ENCODE measurements at regions not wholly inside any gene's neighbourhood (a gene's known extent, or its start where the extent isn't known, plus 50 kb on each side); places are given as distances from the start of the nearest gene placed in this dataset.
"Not testable (repeated sequence)": the region's sequence is repeated elsewhere in the genome, so short reads cannot be mapped to it uniquely, and the experiment has no call there.

- H3K27me3 ChIP-seq, result no peaks in the 10 kb centered on the region
- TF ChIP-seq CTCF (IDR thresholded peaks at IDR 0.05) (no peak), POLR2AphosphoS5 (IDR thresholded peaks at IDR 0.05) (no peak), POLR2A (IDR thresholded peaks at IDR 0.05) (no peak), EP300 (IDR thresholded peaks at IDR 0.05) (no peak)
- no peaks in the 10 kb centered on the region for H3K36me3 ChIP-seq
- 86 to 91% methylated on average over 5 of the region's 5 CpGs for WGBS, 2 donors
- H3K9me3 ChIP-seq, result no peaks in the 10 kb centered on the region
- H3K4me1 ChIP-seq, result no peaks in the 10 kb centered on the region
- no peak overlapping the region for H3K4me3 ChIP-seq
- no peak for DNase-seq
- H3K27ac ChIP-seq, result no peak overlapping the region
- intact Hi-C loops (cut with DNase I), result no loop called here
Observed at GRCh38 chr11:96741068-96741467, 351.3 kb downstream of the JRKL start.

GRCh38 chr11:96744697-96745096 lies 354.9 kb downstream of the JRKL start:
- no peaks in the 10 kb centered on the region for H3K4me1 ChIP-seq
- intact Hi-C loops (cut with DNase I), result no loop called here
- H3K9me3 ChIP-seq, result no peaks in the 10 kb centered on the region
- TF ChIP-seq CTCF (IDR thresholded peaks at IDR 0.05) (no peak), EP300 (IDR thresholded peaks at IDR 0.05) (no peak), POLR2AphosphoS5 (IDR thresholded peaks at IDR 0.05) (no peak), POLR2A (IDR thresholded peaks at IDR 0.05) (no peak)
- no peaks in the 10 kb centered on the region for H3K36me3 ChIP-seq
- DNase-seq, result no peak
- H3K4me3 ChIP-seq, result no peak overlapping the region
- H3K27ac ChIP-seq, result no peak overlapping the region
- no peaks in the 10 kb centered on the region for H3K27me3 ChIP-seq
- WGBS, 2 donors, result 0 to 42% methylated on average over 1 of the region's 1 CpG

GRCh38 chr11:96748639-96749370 lies 359.0 kb downstream of the JRKL start:
- no peaks in the 10 kb centered on the region for H3K9me3 ChIP-seq
- 68 to 73% methylated on average over 2 of the region's 2 CpGs for WGBS, 2 donors
- intact Hi-C loops (cut with DNase I), result no loop called here
- no peak for DNase-seq
- H3K4me3 ChIP-seq, result no peak overlapping the region
- H3K27ac ChIP-seq, result no peak overlapping the region
- H3K36me3 ChIP-seq, result no peaks in the 10 kb centered on the region
- no peaks in the 10 kb centered on the region for H3K27me3 ChIP-seq
- no peaks in the 10 kb centered on the region for H3K4me1 ChIP-seq
- no peak for TF ChIP-seq POLR2AphosphoS5 (IDR thresholded peaks at IDR 0.05)

- WGBS, 2 donors, result 89 to 95% methylated on average over 2 of the region's 2 CpGs
- H3K4me1 ChIP-seq; DNase-seq; H3K27me3 ChIP-seq; H3K36me3 ChIP-seq; H3K9me3 ChIP-seq; H3K4me3 ChIP-seq; H3K27ac ChIP-seq; intact Hi-C loops (cut with DNase I): not testable (repeated sequence)
Observed at GRCh38 chr11:96751807-96752206, 362.0 kb downstream of the JRKL start.

- H3K27me3 ChIP-seq, result no peaks in the 10 kb centered on the region
Observed at GRCh38 chr11:96752221-96752620, 362.4 kb downstream of the JRKL start.

More at GRCh38 chr11:96752221-96752620, 362.4 kb downstream of the JRKL start:
- Histone ChIP-seq H3K4me3 (no peak overlapping the region), H3K36me3 (no peaks in the 10 kb centered on the region), H3K4me1 (no peaks in the 10 kb centered on the region), H3K27ac (no peak overlapping the region), H3K9me3 (no peaks in the 10 kb centered on the region)
- WGBS, 2 donors, result 57 to 67% methylated on average over 2 of the region's 2 CpGs
- TF ChIP-seq POLR2A (IDR thresholded peaks at IDR 0.05), result no peak
- no peak for TF ChIP-seq CTCF (IDR thresholded peaks at IDR 0.05)
- no peak for TF ChIP-seq POLR2AphosphoS5 (IDR thresholded peaks at IDR 0.05)
- TF ChIP-seq EP300 (IDR thresholded peaks at IDR 0.05), result no peak
- no peak for DNase-seq
- intact Hi-C loops (cut with DNase I), result no loop called here

Data from sigmoid colon (tissue), 6 donors.